ENCODE measurements at regions not wholly inside any gene's neighbourhood (a gene's known extent, or its start where the extent isn't known, plus 50 kb on each side); places are given as distances from the start of the nearest gene placed in this dataset.

- TF ChIP-seq, protein P1, sequence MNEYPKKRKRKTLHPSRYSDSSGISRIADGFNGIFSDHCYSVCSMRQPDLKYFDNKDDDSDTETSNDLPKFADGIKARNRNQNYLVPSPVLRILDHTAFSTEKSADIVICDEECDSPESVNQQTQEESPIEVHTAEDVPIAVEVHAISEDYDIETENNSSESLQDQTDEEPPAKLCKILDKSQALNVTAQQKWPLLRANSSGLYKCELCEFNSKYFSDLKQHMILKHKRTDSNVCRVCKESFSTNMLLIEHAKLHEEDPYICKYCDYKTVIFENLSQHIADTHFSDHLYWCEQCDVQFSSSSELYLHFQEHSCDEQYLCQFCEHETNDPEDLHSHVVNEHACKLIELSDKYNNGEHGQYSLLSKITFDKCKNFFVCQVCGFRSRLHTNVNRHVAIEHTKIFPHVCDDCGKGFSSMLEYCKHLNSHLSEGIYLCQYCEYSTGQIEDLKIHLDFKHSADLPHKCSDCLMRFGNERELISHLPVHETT (tag by site-specific recombination; IDR thresholded peaks at IDR 0.05), result no peak
- TF ChIP-seq RBAK (tag by site-specific recombination; IDR thresholded peaks at IDR 0.05) (no peak), ZNF274 (IDR thresholded peaks at IDR 0.05; ENCODE audit: low read length) (no peak), ZNF274 (tag by site-specific recombination; IDR thresholded peaks at IDR 0.05; ENCODE audit: borderline replicate concordance) (no peak)
- TF ChIP-seq, protein P2, sequence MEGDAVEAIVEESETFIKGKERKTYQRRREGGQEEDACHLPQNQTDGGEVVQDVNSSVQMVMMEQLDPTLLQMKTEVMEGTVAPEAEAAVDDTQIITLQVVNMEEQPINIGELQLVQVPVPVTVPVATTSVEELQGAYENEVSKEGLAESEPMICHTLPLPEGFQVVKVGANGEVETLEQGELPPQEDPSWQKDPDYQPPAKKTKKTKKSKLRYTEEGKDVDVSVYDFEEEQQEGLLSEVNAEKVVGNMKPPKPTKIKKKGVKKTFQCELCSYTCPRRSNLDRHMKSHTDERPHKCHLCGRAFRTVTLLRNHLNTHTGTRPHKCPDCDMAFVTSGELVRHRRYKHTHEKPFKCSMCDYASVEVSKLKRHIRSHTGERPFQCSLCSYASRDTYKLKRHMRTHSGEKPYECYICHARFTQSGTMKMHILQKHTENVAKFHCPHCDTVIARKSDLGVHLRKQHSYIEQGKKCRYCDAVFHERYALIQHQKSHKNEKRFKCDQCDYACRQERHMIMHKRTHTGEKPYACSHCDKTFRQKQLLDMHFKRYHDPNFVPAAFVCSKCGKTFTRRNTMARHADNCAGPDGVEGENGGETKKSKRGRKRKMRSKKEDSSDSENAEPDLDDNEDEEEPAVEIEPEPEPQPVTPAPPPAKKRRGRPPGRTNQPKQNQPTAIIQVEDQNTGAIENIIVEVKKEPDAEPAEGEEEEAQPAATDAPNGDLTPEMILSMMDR (tag by site-specific recombination; IDR thresholded peaks at IDR 0.05), result no peak
These were observed 325.2 kb downstream of the BRINP1 start for GRCh38 chr9:119043996-119044395.

Measured in HEK293 (cell line).